ENCODE measurements at regions not wholly inside any gene's neighbourhood (a gene's known extent, or its start where the extent isn't known, plus 50 kb on each side); places are given as distances from the start of the nearest gene placed in this dataset.

DNA sequence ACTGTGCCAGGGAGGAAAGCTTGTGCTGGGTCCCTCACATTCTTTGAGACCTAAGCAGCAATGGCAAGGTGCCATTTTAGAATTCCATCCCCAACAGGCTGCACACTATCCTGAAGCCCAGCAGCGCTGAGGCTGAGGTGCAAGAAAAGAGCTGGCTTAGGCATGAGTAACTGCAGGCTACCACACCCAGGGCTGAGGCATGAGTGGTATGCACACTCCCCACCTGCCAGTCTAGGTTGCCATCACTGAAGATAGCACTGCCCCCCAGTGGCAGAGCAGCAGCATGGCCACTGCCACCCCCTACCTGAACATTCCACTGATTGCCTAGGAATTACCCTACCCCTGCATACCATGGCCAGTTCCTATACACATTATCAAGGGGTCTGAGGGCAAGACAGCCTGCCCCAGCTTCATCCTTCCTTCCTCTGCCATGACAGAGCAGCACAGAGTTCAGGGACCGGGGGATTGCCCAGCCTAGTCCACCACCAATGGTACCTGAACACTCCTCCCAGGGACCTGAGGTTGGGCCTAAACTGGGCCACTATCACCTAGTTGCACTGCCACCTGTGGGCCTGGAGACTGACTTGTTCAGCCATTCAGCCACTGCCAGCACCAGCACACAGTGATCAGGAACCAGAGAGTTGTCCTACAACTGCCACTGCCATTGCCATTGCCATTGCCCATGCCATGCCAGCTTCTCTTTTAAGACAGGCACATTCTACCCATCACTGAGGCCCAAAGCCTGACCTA is 129.8 kb downstream of the SATB1 start:
- no peak for DNase-seq
- Histone ChIP-seq H2AFZ (ENCODE audit: low read depth, low read length) (no peak overlapping the region), H2BK12ac (ENCODE audit: low read length in 2 of 2) (no peak overlapping the region), H4K8ac (ENCODE audit: low read length) (no peak overlapping the region), H3K14ac (ENCODE audit: low read length in 2 of 2) (no peak overlapping the region), H4K91ac (ENCODE audit: low read length) (no peak overlapping the region), H3K4ac (ENCODE audit: low read depth in 1 of 2, low read length in 2 of 2) (no peak overlapping the region), H3K27ac (ENCODE audit: low read length, poor library complexity, severe bottlenecking) (no peak overlapping the region), H2AK5ac (ENCODE audit: low read length, severe bottlenecking) (no peak overlapping the region), H2BK120ac (ENCODE audit: low read depth, low read length) (no peak overlapping the region), H2BK15ac (ENCODE audit: low read depth, poor library complexity, severe bottlenecking) (no peak overlapping the region), H2BK5ac (ENCODE audit: low read depth, low read length, poor library complexity, severe bottlenecking) (no peak overlapping the region), H3K36me3 (ENCODE audit: control insufficient read depth in 1 of 2, insufficient read depth in 2 of 2, low read depth in 1 of 2, low read length in 2 of 2) (no peaks in the 10 kb centered on the region), H3K23ac (ENCODE audit: low read length in 2 of 2) (no peak overlapping the region), H3K79me1 (replicated peaks; ENCODE audit: low read length, poor library complexity, severe bottlenecking) (no peaks in the 10 kb centered on the region), H3K27me3 (ENCODE audit: control insufficient read depth in 1 of 2, insufficient read depth in 1 of 2, low read length in 2 of 2) (no peaks in the 10 kb centered on the region), H3K9me3 (ENCODE audit: control insufficient read depth, low read length) (peaks cover 17% of the 10 kb centered on the region), H3K4me1 (ENCODE audit: control insufficient read depth, insufficient read depth, low read depth, low read length) (peaks cover 7% of the 10 kb centered on the region), H3K9ac (ENCODE audit: low read length) (no peak overlapping the region), H3K4me3 (ENCODE audit: insufficient read depth in 1 of 2, low read depth in 1 of 2, low read length in 2 of 2) (no peak overlapping the region), H3K18ac (ENCODE audit: low read depth in 1 of 2, low read length in 2 of 2) (no peak overlapping the region), H3K4me2 (ENCODE audit: low read length, poor library complexity, severe bottlenecking) (no peak overlapping the region)
- WGBS, result 27% methylated on average over 2 of the region's 2 CpGs

DNA sequence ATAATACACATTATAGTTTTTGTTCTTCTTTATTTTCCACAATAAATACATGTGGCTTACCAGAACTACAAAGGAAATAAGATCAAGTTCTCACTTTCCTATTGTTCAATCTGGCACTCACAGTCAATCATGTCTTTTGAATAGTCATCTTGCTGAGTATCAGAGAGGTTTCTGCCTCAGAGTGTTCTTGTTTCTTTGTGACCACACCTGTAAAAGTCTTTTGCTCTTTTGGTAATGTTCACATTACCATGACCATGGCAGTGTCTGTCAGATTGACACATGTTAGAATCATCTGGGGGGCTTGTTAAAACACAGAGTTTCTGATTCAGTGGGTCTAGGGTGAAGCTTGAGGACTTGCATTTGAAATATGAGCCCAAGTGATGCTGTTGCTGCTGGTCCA is 135.0 kb downstream of the SATB1 start:
- no peak overlapping the region for H2AFZ ChIP-seq (ENCODE audit: low read depth, low read length)
- no peak overlapping the region for H4K8ac ChIP-seq (ENCODE audit: low read length)
- no peaks in the 10 kb centered on the region for H3K27me3 ChIP-seq (ENCODE audit: control insufficient read depth in 1 of 2, insufficient read depth in 1 of 2, low read length in 2 of 2)
- H2BK120ac ChIP-seq (ENCODE audit: low read depth, low read length), result no peak overlapping the region
- no peak overlapping the region for H3K14ac ChIP-seq (ENCODE audit: low read length in 2 of 2)
- no peak overlapping the region for H3K4me3 ChIP-seq (ENCODE audit: insufficient read depth in 1 of 2, low read depth in 1 of 2, low read length in 2 of 2)
- H2BK15ac ChIP-seq (ENCODE audit: low read depth, poor library complexity, severe bottlenecking), result no peak overlapping the region
- H3K4me2 ChIP-seq (ENCODE audit: low read length, poor library complexity, severe bottlenecking), result no peak overlapping the region
- no peak overlapping the region for H3K27ac ChIP-seq (ENCODE audit: low read length, poor library complexity, severe bottlenecking)
- no peak overlapping the region for H3K23ac ChIP-seq (ENCODE audit: low read length in 2 of 2)
- H3K4me1 ChIP-seq (ENCODE audit: control insufficient read depth, insufficient read depth, low read depth, low read length), result peaks cover 3% of the 10 kb centered on the region
- no peak overlapping the region for H2BK5ac ChIP-seq (ENCODE audit: low read depth, low read length, poor library complexity, severe bottlenecking)
- H3K9ac ChIP-seq (ENCODE audit: low read length), result no peak overlapping the region
- no peak overlapping the region for H3K18ac ChIP-seq (ENCODE audit: low read depth in 1 of 2, low read length in 2 of 2)
- no peak overlapping the region for H3K4ac ChIP-seq (ENCODE audit: low read depth in 1 of 2, low read length in 2 of 2)
- H4K91ac ChIP-seq (ENCODE audit: low read length), result no peak overlapping the region
- no peak overlapping the region for H2BK12ac ChIP-seq (ENCODE audit: low read length in 2 of 2)
- H3K36me3 ChIP-seq (ENCODE audit: control insufficient read depth in 1 of 2, insufficient read depth in 2 of 2, low read depth in 1 of 2, low read length in 2 of 2), result no peaks in the 10 kb centered on the region
- H3K79me1 ChIP-seq (replicated peaks; ENCODE audit: low read length, poor library complexity, severe bottlenecking), result no peaks in the 10 kb centered on the region
- H2AK5ac ChIP-seq (ENCODE audit: low read length, severe bottlenecking), result no peak overlapping the region
- DNase-seq, result no peak
- H3K9me3 ChIP-seq (ENCODE audit: control insufficient read depth, low read length), result no peaks in the 10 kb centered on the region

DNA sequence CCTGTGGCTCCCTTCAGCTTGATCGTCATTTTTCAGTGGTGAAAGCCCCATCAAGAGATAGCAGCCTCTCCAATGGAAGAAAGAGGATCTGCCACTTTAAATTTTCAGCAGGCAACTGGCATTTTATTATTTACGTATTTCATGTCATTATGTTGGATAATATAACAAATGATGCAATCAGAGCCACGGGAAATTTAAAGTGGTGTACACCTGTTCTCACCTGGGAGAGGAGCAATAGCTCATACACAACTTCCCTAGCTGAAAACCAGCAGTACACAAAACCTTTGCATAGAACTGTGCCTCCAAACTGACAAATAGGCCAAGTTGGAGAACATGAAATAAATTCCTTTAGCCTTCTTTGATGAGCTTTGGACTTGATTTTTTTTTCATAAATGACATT is 136.9 kb downstream of the SATB1 start:
- no peak overlapping the region for H3K4ac ChIP-seq (ENCODE audit: low read depth in 1 of 2, low read length in 2 of 2)
- no peaks in the 10 kb centered on the region for H3K9me3 ChIP-seq (ENCODE audit: control insufficient read depth, low read length)
- H2BK120ac ChIP-seq (ENCODE audit: low read depth, low read length), result no peak overlapping the region
- no peak overlapping the region for H3K14ac ChIP-seq (ENCODE audit: low read length in 2 of 2)
- no peak overlapping the region for H4K8ac ChIP-seq (ENCODE audit: low read length)
- no peak overlapping the region for H4K91ac ChIP-seq (ENCODE audit: low read length)
- no peak overlapping the region for H2BK15ac ChIP-seq (ENCODE audit: low read depth, poor library complexity, severe bottlenecking)
- H3K9ac ChIP-seq (ENCODE audit: low read length), result no peak overlapping the region
- no peak overlapping the region for H3K27ac ChIP-seq (ENCODE audit: low read length, poor library complexity, severe bottlenecking)
- no peak overlapping the region for H3K4me2 ChIP-seq (ENCODE audit: low read length, poor library complexity, severe bottlenecking)
- no peak overlapping the region for H2AFZ ChIP-seq (ENCODE audit: low read depth, low read length)
- H3K36me3 ChIP-seq (ENCODE audit: control insufficient read depth in 1 of 2, insufficient read depth in 2 of 2, low read depth in 1 of 2, low read length in 2 of 2), result no peaks in the 10 kb centered on the region
- H3K18ac ChIP-seq (ENCODE audit: low read depth in 1 of 2, low read length in 2 of 2), result no peak overlapping the region
- WGBS, result 74% methylated on average over 3 of the region's 3 CpGs
- H3K27me3 ChIP-seq (ENCODE audit: control insufficient read depth in 1 of 2, insufficient read depth in 1 of 2, low read length in 2 of 2), result no peaks in the 10 kb centered on the region
- no peaks in the 10 kb centered on the region for H3K79me1 ChIP-seq (replicated peaks; ENCODE audit: low read length, poor library complexity, severe bottlenecking)
- H3K4me1 ChIP-seq (ENCODE audit: control insufficient read depth, insufficient read depth, low read depth, low read length), result no peaks in the 10 kb centered on the region
- no peak for DNase-seq
- H3K4me3 ChIP-seq (ENCODE audit: insufficient read depth in 1 of 2, low read depth in 1 of 2, low read length in 2 of 2), result no peak overlapping the region
- no peak overlapping the region for H2BK12ac ChIP-seq (ENCODE audit: low read length in 2 of 2)
- H2BK5ac ChIP-seq (ENCODE audit: low read depth, low read length, poor library complexity, severe bottlenecking), result no peak overlapping the region
- no peak overlapping the region for H2AK5ac ChIP-seq (ENCODE audit: low read length, severe bottlenecking)
- no peak overlapping the region for H3K23ac ChIP-seq (ENCODE audit: low read length in 2 of 2)

DNA sequence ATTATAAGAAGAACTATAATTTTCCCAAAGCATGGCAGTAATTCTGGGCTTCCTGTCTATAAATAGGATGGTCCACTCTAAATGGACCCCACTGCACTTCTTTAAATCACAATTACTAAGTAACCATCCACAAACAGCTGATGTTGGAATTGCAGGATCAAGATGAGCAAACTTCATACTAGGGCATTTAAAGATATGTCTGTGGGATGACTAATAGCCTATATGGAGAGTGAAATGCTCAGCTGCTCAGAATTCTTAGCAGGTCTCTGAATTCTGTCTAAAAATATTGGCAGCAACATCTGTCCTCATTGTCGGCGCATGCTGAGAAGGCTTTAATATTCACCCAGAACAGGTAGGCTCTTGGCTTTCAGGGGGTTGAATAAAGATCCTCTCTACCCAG is 140.4 kb downstream of the SATB1 start:
- Histone ChIP-seq H2AK5ac (ENCODE audit: low read length, severe bottlenecking) (no peak overlapping the region), H3K27ac (ENCODE audit: low read length, poor library complexity, severe bottlenecking) (no peak overlapping the region), H3K4me2 (ENCODE audit: low read length, poor library complexity, severe bottlenecking) (no peak overlapping the region), H2AFZ (ENCODE audit: low read depth, low read length) (no peak overlapping the region), H2BK5ac (ENCODE audit: low read depth, low read length, poor library complexity, severe bottlenecking) (no peak overlapping the region), H3K27me3 (ENCODE audit: control insufficient read depth in 1 of 2, insufficient read depth in 1 of 2, low read length in 2 of 2) (no peaks in the 10 kb centered on the region), H4K91ac (ENCODE audit: low read length) (no peak overlapping the region), H3K18ac (ENCODE audit: low read depth in 1 of 2, low read length in 2 of 2) (no peak overlapping the region), H3K4me3 (ENCODE audit: insufficient read depth in 1 of 2, low read depth in 1 of 2, low read length in 2 of 2) (no peak overlapping the region), H3K23ac (ENCODE audit: low read length in 2 of 2) (no peak overlapping the region), H3K79me1 (replicated peaks; ENCODE audit: low read length, poor library complexity, severe bottlenecking) (no peaks in the 10 kb centered on the region), H3K14ac (ENCODE audit: low read length in 2 of 2) (no peak overlapping the region), H3K9ac (ENCODE audit: low read length) (no peak overlapping the region), H2BK120ac (ENCODE audit: low read depth, low read length) (no peak overlapping the region), H3K9me3 (ENCODE audit: control insufficient read depth, low read length) (no peaks in the 10 kb centered on the region), H4K8ac (ENCODE audit: low read length) (no peak overlapping the region), H3K4me1 (ENCODE audit: control insufficient read depth, insufficient read depth, low read depth, low read length) (no peaks in the 10 kb centered on the region), H3K4ac (ENCODE audit: low read depth in 1 of 2, low read length in 2 of 2) (no peak overlapping the region), H3K36me3 (ENCODE audit: control insufficient read depth in 1 of 2, insufficient read depth in 2 of 2, low read depth in 1 of 2, low read length in 2 of 2) (no peaks in the 10 kb centered on the region), H2BK15ac (ENCODE audit: low read depth, poor library complexity, severe bottlenecking) (no peak overlapping the region), H2BK12ac (ENCODE audit: low read length in 2 of 2) (no peak overlapping the region)
- DNase-seq, result no peak
- 100% methylated on average over 2 of the region's 2 CpGs for WGBS

Data from mesenchymal stem cell (in vitro differentiated cells and primary cell).